ENCODE measurements at regions not wholly inside any gene's neighbourhood (a gene's known extent, or its start where the extent isn't known, plus 50 kb on each side); places are given as distances from the start of the nearest gene placed in this dataset.

- H3K27ac Mint-ChIP-seq = no peak overlapping the region
- Histone ChIP-seq H4K8ac (replicated peaks; ENCODE audit: insufficient read length, low read depth, low read length) (no peak overlapping the region), H3K79me2 (ENCODE audit: insufficient read depth, low read length) (no peaks in the 10 kb centered on the region), H3K4me1 (ENCODE audit: insufficient read depth, low read length) (no peaks in the 10 kb centered on the region), H2BK15ac (ENCODE audit: low read depth, low read length) (no peak overlapping the region), H3K9me3 (ENCODE audit: control insufficient read depth, low read depth, low read length) (no peaks in the 10 kb centered on the region), H4K91ac (ENCODE audit: insufficient read length, low read depth, low read length) (no peak overlapping the region), H3K18ac (ENCODE audit: insufficient read length, low read depth, low read length) (no peak overlapping the region), H4K20me1 (ENCODE audit: control insufficient read depth, insufficient read depth, insufficient read length) (no peaks in the 10 kb centered on the region), H3K27ac (ENCODE audit: insufficient read length, low read depth, low read length) (no peak overlapping the region), H3T11ph (ENCODE audit: low read length) (no peak overlapping the region), H2BK120ac (ENCODE audit: low read depth, low read length, poor library complexity, severe bottlenecking) (no peak overlapping the region), H3K23ac (ENCODE audit: insufficient read length, low read depth, low read length) (no peak overlapping the region), H3K4me2 (ENCODE audit: insufficient read depth, insufficient read length, low read length) (no peak overlapping the region), H2BK12ac (ENCODE audit: insufficient read length, low read depth, low read length) (no peak overlapping the region), H3K14ac (ENCODE audit: insufficient read depth, low read length) (no peak overlapping the region), H3K79me1 (ENCODE audit: insufficient read depth, low read depth, low read length, poor library complexity, severe bottlenecking) (no peaks in the 10 kb centered on the region), H3K4ac (ENCODE audit: low read depth, low read length) (no peak overlapping the region), H3K9ac (ENCODE audit: extremely low read depth, insufficient read length, low read length) (no peak overlapping the region), H2BK20ac (ENCODE audit: low read depth, low read length, poor library complexity, severe bottlenecking) (no peak overlapping the region), H2BK5ac (ENCODE audit: insufficient read length, low read length) (no peak overlapping the region), H3K56ac (ENCODE audit: insufficient read length, low read depth, low read length) (no peak overlapping the region), H2AK5ac (ENCODE audit: insufficient read length, low read length) (no peak overlapping the region), H4K5ac (ENCODE audit: insufficient read length, low read depth, low read length) (no peak overlapping the region), H3K27me3 (ENCODE audit: insufficient read depth, low read length) (no peaks in the 10 kb centered on the region; the same call in 1 of the 2 replicates), H3K23me2 (ENCODE audit: insufficient read length, low read depth, low read length, poor library complexity, severe bottlenecking) (no peaks in the 10 kb centered on the region), H2AFZ (ENCODE audit: low read length) (no peak overlapping the region)
- H3K27me3 Mint-ChIP-seq (ENCODE audit: low read depth) = no peaks in the 10 kb centered on the region
- no peaks in the 10 kb centered on the region for H3K4me1 Mint-ChIP-seq
- H3K4me3 Mint-ChIP-seq = no peak overlapping the region
- DNase-seq = no peak
- no peak for TF ChIP-seq CTCF (conservative IDR thresholded peaks at IDR 0.05)
- no peaks in the 10 kb centered on the region for H3K36me3 Mint-ChIP-seq (ENCODE audit: insufficient read depth in 1 of 3, low read depth in 3 of 3)
- H3K9me3 Mint-ChIP-seq = no peaks in the 10 kb centered on the region
- no CpG with 5 or more reads among the region's 4 CpGs for WGBS (ENCODE audit: extremely low coverage, insufficient read length, low lambda C conversion rate)
Observed at GRCh38 chr13:33976965-33977364, 159.0 kb downstream of the RFC3 start.

Measured in H9 (cell line).